ENCODE measurements at regions not wholly inside any gene's neighbourhood (a gene's known extent, or its start where the extent isn't known, plus 50 kb on each side); places are given as distances from the start of the nearest gene placed in this dataset.

- TF ChIP-seq, protein P1, sequence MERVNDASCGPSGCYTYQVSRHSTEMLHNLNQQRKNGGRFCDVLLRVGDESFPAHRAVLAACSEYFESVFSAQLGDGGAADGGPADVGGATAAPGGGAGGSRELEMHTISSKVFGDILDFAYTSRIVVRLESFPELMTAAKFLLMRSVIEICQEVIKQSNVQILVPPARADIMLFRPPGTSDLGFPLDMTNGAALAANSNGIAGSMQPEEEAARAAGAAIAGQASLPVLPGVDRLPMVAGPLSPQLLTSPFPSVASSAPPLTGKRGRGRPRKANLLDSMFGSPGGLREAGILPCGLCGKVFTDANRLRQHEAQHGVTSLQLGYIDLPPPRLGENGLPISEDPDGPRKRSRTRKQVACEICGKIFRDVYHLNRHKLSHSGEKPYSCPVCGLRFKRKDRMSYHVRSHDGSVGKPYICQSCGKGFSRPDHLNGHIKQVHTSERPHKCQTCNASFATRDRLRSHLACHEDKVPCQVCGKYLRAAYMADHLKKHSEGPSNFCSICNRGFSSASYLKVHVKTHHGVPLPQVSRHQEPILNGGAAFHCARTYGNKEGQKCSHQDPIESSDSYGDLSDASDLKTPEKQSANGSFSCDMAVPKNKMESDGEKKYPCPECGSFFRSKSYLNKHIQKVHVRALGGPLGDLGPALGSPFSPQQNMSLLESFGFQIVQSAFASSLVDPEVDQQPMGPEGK (tag by site-specific recombination; IDR thresholded peaks at IDR 0.05) = no peak
- TF ChIP-seq ZNF837 (tag by site-specific recombination; IDR thresholded peaks at IDR 0.05) = no peak
- no peak for TF ChIP-seq ZNF335 (tag by site-specific recombination; conservative IDR thresholded peaks at IDR 0.05)
- TF ChIP-seq ZNF26 (tag by site-specific recombination; IDR thresholded peaks at IDR 0.05) = no peak
- TF ChIP-seq ZSCAN16 (tag by site-specific recombination; IDR thresholded peaks at IDR 0.05) = no peak
- no peak for TF ChIP-seq SALL2 (tag by site-specific recombination; IDR thresholded peaks at IDR 0.05; ENCODE audit: borderline replicate concordance)
- TF ChIP-seq ZNF776 (tag by site-specific recombination; IDR thresholded peaks at IDR 0.05; ENCODE audit: borderline replicate concordance) = no peak
These were observed 50.6 kb upstream of the ZEB2 start (continued) for GRCh38 chr2:144570566-144570965.

All from HEK293 (cell line).